ENCODE measurements at regions not wholly inside any gene's neighbourhood (a gene's known extent, or its start where the extent isn't known, plus 50 kb on each side); places are given as distances from the start of the nearest gene placed in this dataset.

DNA sequence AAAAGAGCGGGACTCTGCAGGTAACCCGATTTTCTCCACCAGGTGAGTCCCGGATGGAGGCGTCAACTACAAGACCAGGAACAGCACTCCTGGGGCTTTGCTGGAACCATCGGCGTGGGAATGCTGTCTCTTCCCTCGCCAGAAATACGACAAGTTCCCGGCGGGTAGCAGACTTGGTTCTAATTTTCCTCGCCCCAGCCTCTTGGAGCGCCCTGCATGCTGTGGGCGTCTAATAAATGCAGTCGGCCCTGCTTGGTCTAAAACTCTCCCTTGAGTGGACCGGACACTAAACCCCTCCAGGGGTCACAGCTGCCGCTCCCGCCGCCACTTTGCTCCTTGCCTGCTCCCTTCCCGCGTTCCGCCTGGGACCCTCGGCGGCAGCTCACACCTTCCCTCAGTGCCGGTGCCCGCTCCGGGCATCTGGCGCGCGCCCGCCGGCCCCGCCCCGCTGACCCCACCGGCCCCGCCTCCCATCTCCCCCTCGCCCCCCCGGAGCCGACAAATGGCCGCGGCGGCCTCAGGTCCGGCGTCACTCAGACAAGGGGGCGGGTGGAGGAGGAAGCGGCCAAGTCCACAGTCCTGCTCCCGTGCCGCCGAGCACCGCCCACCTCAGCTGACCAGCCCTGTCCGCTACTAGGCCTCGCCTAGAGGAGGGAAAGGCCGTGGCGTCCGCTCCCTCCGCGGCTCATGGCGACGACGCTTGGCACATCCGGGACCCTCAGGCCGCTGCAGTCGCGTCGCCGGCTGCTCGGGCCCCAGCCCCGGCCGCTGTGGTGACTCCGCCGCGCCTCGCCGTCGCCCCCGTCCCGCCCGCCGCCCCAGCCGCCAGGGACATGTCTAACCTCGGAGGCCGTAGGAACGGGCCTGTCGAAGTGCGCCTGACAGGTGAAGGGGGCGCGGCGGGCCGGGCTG, 65.8 kb downstream of the KPNA2 start (continued):
- TF ChIP-seq, protein P1, sequence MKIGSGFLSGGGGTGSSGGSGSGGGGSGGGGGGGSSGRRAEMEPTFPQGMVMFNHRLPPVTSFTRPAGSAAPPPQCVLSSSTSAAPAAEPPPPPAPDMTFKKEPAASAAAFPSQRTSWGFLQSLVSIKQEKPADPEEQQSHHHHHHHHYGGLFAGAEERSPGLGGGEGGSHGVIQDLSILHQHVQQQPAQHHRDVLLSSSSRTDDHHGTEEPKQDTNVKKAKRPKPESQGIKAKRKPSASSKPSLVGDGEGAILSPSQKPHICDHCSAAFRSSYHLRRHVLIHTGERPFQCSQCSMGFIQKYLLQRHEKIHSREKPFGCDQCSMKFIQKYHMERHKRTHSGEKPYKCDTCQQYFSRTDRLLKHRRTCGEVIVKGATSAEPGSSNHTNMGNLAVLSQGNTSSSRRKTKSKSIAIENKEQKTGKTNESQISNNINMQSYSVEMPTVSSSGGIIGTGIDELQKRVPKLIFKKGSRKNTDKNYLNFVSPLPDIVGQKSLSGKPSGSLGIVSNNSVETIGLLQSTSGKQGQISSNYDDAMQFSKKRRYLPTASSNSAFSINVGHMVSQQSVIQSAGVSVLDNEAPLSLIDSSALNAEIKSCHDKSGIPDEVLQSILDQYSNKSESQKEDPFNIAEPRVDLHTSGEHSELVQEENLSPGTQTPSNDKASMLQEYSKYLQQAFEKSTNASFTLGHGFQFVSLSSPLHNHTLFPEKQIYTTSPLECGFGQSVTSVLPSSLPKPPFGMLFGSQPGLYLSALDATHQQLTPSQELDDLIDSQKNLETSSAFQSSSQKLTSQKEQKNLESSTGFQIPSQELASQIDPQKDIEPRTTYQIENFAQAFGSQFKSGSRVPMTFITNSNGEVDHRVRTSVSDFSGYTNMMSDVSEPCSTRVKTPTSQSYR (CRISPR knock-in tag; IDR thresholded peaks at IDR 0.05; ENCODE audit: borderline replicate concordance) = peak; percentile 53; the same call in 1 of the 2 replicates
- TF ChIP-seq ATF1 (CRISPR knock-in tag; IDR thresholded peaks at IDR 0.05) = no peak
- TF ChIP-seq ZNF33B (CRISPR knock-in tag; IDR thresholded peaks at IDR 0.05) = peak; percentile 97
- TF ChIP-seq ZNF367 (CRISPR knock-in tag; IDR thresholded peaks at IDR 0.05; ENCODE audit: borderline replicate concordance) = peak; percentile 96; the same call in 1 of the 2 replicates
- peak; percentile 87; the same call in 1 of the 2 replicates for TF ChIP-seq AKAP8 (CRISPR knock-in tag; IDR thresholded peaks at IDR 0.05)
- TF ChIP-seq EEA1 (CRISPR knock-in tag; IDR thresholded peaks at IDR 0.05; ENCODE audit: borderline replicate concordance) = peak; percentile 98; the same call in 1 of the 2 replicates
- peak; percentile 90 for TF ChIP-seq TSC22D2 (CRISPR knock-in tag; IDR thresholded peaks at IDR 0.05; ENCODE audit: borderline replicate concordance)
- TF ChIP-seq IRF9 (CRISPR knock-in tag; IDR thresholded peaks at IDR 0.05; ENCODE audit: borderline replicate concordance) = peak; percentile 97
- TF ChIP-seq GLI4 (CRISPR knock-in tag; IDR thresholded peaks at IDR 0.05; ENCODE audit: borderline replicate concordance) = peak; percentile 99
- TF ChIP-seq ZSCAN31 (CRISPR knock-in tag; IDR thresholded peaks at IDR 0.05; ENCODE audit: low read depth) = peak; percentile 98
- TF ChIP-seq ZNF329 (CRISPR knock-in tag; IDR thresholded peaks at IDR 0.05; ENCODE audit: low read depth) = peak; percentile 94
- TF ChIP-seq REXO4 (CRISPR knock-in tag; IDR thresholded peaks at IDR 0.05; ENCODE audit: borderline replicate concordance) = peak; percentile 92; the same call in 1 of the 2 replicates
- TF ChIP-seq ZNF446 (CRISPR knock-in tag; IDR thresholded peaks at IDR 0.05) = peak; percentile 94
- TF ChIP-seq ATAD3A (CRISPR knock-in tag; IDR thresholded peaks at IDR 0.05) = no peak; the same call in 1 of the 2 replicates
- TF ChIP-seq NFATC3 (CRISPR knock-in tag; IDR thresholded peaks at IDR 0.05) = 0 out of 2 replicates have a peak, but pooled peaks have one; percentile 59
- TF ChIP-seq FOXP4 (CRISPR knock-in tag; IDR thresholded peaks at IDR 0.05) = peak; percentile 72
- peak; percentile 99 for TF ChIP-seq ATF7-NPFF (CRISPR knock-in tag; IDR thresholded peaks at IDR 0.05; ENCODE audit: low read depth)
- TF ChIP-seq, protein P2, sequence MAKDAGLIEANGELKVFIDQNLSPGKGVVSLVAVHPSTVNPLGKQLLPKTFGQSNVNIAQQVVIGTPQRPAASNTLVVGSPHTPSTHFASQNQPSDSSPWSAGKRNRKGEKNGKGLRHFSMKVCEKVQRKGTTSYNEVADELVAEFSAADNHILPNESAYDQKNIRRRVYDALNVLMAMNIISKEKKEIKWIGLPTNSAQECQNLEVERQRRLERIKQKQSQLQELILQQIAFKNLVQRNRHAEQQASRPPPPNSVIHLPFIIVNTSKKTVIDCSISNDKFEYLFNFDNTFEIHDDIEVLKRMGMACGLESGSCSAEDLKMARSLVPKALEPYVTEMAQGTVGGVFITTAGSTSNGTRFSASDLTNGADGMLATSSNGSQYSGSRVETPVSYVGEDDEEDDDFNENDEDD (CRISPR knock-in tag; IDR thresholded peaks at IDR 0.05; ENCODE audit: borderline replicate concordance) = peak; percentile 100
- TF ChIP-seq POLR2AphosphoS2 (IDR thresholded peaks at IDR 0.05; ENCODE audit: low read depth, low read length) = no peak
- no peak for TF ChIP-seq SP1 (IDR thresholded peaks at IDR 0.05)
- TF ChIP-seq SP1 (CRISPR knock-in tag; IDR thresholded peaks at IDR 0.05) = peak; percentile 95

Data from HepG2 (cell line).